Astrocyte (in vitro differentiated cells and primary cell): ENCODE measurements at regions not wholly inside any gene's neighbourhood (a gene's known extent, or its start where the extent isn't known, plus 50 kb on each side); places are given as distances from the start of the nearest gene placed in this dataset.
"Not testable (repeated sequence)": the region's sequence is repeated elsewhere in the genome, so short reads cannot be mapped to it uniquely, and the experiment has no call there.

Experiments
- DNase-seq: peaks from one replicate; pipeline ENCODE4 v3.0.0-alpha.2; 2010; ENCODE audit warnings: low read depth
- FAIRE-seq: peaks from 2 replicates; lab custom pipeline; 2011; peaks lifted over from hg19 to GRCh38; lab: Jason Lieb, UNC
- H2AFZ ChIP-seq: 2 replicates; pipeline ENCODE4 v1.6.0; 2012; ENCODE audit warnings: low read depth, low read length, inconsistent platforms
- H3K27ac ChIP-seq: 2 replicates; pipeline ENCODE4 v1.5.1; 2011; ENCODE audit warnings: low read depth, low read length, inconsistent platforms
- H3K27me3 ChIP-seq: 2 replicates; pipeline ENCODE4 v1.6.0; 2011; ENCODE audit warnings: low read length, inconsistent platforms; ENCODE audit not compliant: insufficient read depth
- H3K36me3 ChIP-seq: 2 replicates; pipeline ENCODE4 v1.5.1; 2011; ENCODE audit warnings: low read length, inconsistent platforms; ENCODE audit not compliant: insufficient read depth
- H3K4me1 ChIP-seq: 2 replicates; pipeline ENCODE4 v1.5.1; 2011; ENCODE audit warnings: low read length, inconsistent platforms; ENCODE audit not compliant: insufficient read depth
- H3K4me2 ChIP-seq: 2 replicates; pipeline ENCODE4 v1.6.0; 2012; ENCODE audit warnings: low read length, inconsistent platforms
- H3K4me3 ChIP-seq: 2 replicates; pipeline ENCODE4 v1.5.1; 2011; ENCODE audit warnings: low read depth, mild to moderate bottlenecking, low read length, inconsistent platforms; ENCODE audit not compliant: insufficient read depth
- H3K79me2 ChIP-seq: 2 replicates; pipeline ENCODE4 v1.6.0; 2012; ENCODE audit warnings: mild to moderate bottlenecking, low read length, inconsistent platforms; ENCODE audit not compliant: insufficient read depth
- H3K9ac ChIP-seq: 2 replicates; pipeline ENCODE4 v1.6.0; 2012; ENCODE audit warnings: mild to moderate bottlenecking, low read length, inconsistent platforms
- H3K9me3 ChIP-seq: 2 replicates; pipeline ENCODE4 v1.5.1; 2012; ENCODE audit warnings: low read depth, mild to moderate bottlenecking, low read length, inconsistent platforms; ENCODE audit not compliant: insufficient read depth
- H4K20me1 ChIP-seq: 2 replicates; pipeline ENCODE4 v1.6.0; 2012; ENCODE audit warnings: low read length, inconsistent platforms; ENCODE audit not compliant: insufficient read depth
- H3K27ac Mint-ChIP-seq: one replicate; pipeline ENCODE4 v1.8.0; 2021; ENCODE audit warnings: mild to moderate bottlenecking, mixed read lengths; ENCODE audit not compliant: unreplicated experiment
- H3K27me3 Mint-ChIP-seq: one replicate; pipeline ENCODE4 v1.8.0; 2021; ENCODE audit warnings: low read depth, mixed read lengths; ENCODE audit not compliant: unreplicated experiment
- H3K36me3 Mint-ChIP-seq: one replicate; pipeline ENCODE4 v1.8.0; 2021; ENCODE audit warnings: low read depth, mixed read lengths; ENCODE audit not compliant: unreplicated experiment
- H3K4me1 Mint-ChIP-seq: one replicate; pipeline ENCODE4 v1.8.0; 2021; ENCODE audit warnings: low read depth, mixed read lengths; ENCODE audit not compliant: unreplicated experiment
- H3K4me3 Mint-ChIP-seq: one replicate; pipeline ENCODE4 v1.8.0; 2021; ENCODE audit warnings: mild to moderate bottlenecking, moderate library complexity, mixed read lengths; ENCODE audit not compliant: unreplicated experiment
- H3K9me3 Mint-ChIP-seq: one replicate; pipeline ENCODE4 v1.8.0; 2021; ENCODE audit warnings: mild to moderate bottlenecking, mixed read lengths; ENCODE audit not compliant: unreplicated experiment
- CTCF ChIP-seq: IDR thresholded peaks from 2 replicates; pipeline ENCODE4 v1.5.1; 2011; ENCODE audit warnings: low read depth, mild to moderate bottlenecking, inconsistent platforms, low read length, moderate library complexity; ENCODE audit not compliant: insufficient read depth
- EZH2 ChIP-seq: IDR thresholded peaks from 2 replicates; pipeline ENCODE4 v1.6.1; 2012; ENCODE audit warnings: mild to moderate bottlenecking, low read length, inconsistent platforms; ENCODE audit not compliant: insufficient read depth

GRCh38 chr6:15739867-15740266 is 77.0 kb upstream of the DTNBP1 start:
- FAIRE-seq = no peak
- no peaks in the 10 kb centered on the region for H3K27me3 ChIP-seq

GRCh38 chr6:15739353-15739752 is 76.5 kb upstream of the DTNBP1 start:
- H3K9me3 Mint-ChIP-seq = peaks cover 2% of the 10 kb centered on the region
- no peak overlapping the region for H3K27ac Mint-ChIP-seq
- Histone ChIP-seq H3K36me3 (no peaks in the 10 kb centered on the region), H3K9ac (no peak overlapping the region), H3K27ac (no peak overlapping the region), H3K79me2 (no peaks in the 10 kb centered on the region), H3K9me3 (no peaks in the 10 kb centered on the region), H3K4me2 (no peak overlapping the region), H4K20me1 (no peaks in the 10 kb centered on the region), H2AFZ (no peak overlapping the region), H3K4me3 (no peak overlapping the region), H3K4me1 (peaks cover 7% of the 10 kb centered on the region), H3K27me3 (no peaks in the 10 kb centered on the region)
- H3K4me3 Mint-ChIP-seq = no peak overlapping the region
- no peak for DNase-seq
- no peak for TF ChIP-seq CTCF
- no peak for TF ChIP-seq EZH2
- no peaks in the 10 kb centered on the region for H3K27me3 Mint-ChIP-seq
- H3K36me3 Mint-ChIP-seq = no peaks in the 10 kb centered on the region
- peaks cover 14% of the 10 kb centered on the region for H3K4me1 Mint-ChIP-seq
- FAIRE-seq = no peak

More at GRCh38 chr6:15739867-15740266, 77.0 kb upstream of the DTNBP1 start:
- Histone ChIP-seq H3K9ac (no peak overlapping the region), H3K9me3 (no peaks in the 10 kb centered on the region), H4K20me1 (no peaks in the 10 kb centered on the region), H3K4me3 (no peak overlapping the region), H3K27ac (no peak overlapping the region), H3K36me3 (no peaks in the 10 kb centered on the region), H3K4me2 (no peak overlapping the region), H2AFZ (no peak overlapping the region), H3K4me1 (peaks cover 7% of the 10 kb centered on the region), H3K79me2 (no peaks in the 10 kb centered on the region)
- DNase-seq = no peak
- Mint-ChIP-seq H3K36me3 (no peaks in the 10 kb centered on the region), H3K9me3 (peaks cover 2% of the 10 kb centered on the region), H3K27me3 (no peaks in the 10 kb centered on the region), H3K4me3 (no peak overlapping the region), H3K4me1 (peaks cover 10% of the 10 kb centered on the region), H3K27ac (no peak overlapping the region)
- TF ChIP-seq EZH2 (no peak), CTCF (no peak)

- H3K27ac ChIP-seq, H3K4me3 ChIP-seq, H3K27ac Mint-ChIP-seq, H3K79me2 ChIP-seq, H2AFZ ChIP-seq, H3K4me1 ChIP-seq, H3K36me3 ChIP-seq, H3K9ac ChIP-seq, H3K27me3 ChIP-seq, H3K9me3 ChIP-seq, H3K9me3 Mint-ChIP-seq, H3K27me3 Mint-ChIP-seq, H3K36me3 Mint-ChIP-seq, DNase-seq, FAIRE-seq, H3K4me3 Mint-ChIP-seq, H4K20me1 ChIP-seq, H3K4me2 ChIP-seq: not testable (repeated sequence)
- H3K4me1 Mint-ChIP-seq = peaks cover 23% of the 10 kb centered on the region
Measured at GRCh38 chr6:15738195-15738594, 75.4 kb upstream of the DTNBP1 start.
